GM10266 (cell line): ENCODE measurements at regions not wholly inside any gene's neighbourhood (a gene's known extent, or its start where the extent isn't known, plus 50 kb on each side); places are given as distances from the start of the nearest gene placed in this dataset.
"Not testable (repeated sequence)": the region's sequence is repeated elsewhere in the genome, so short reads cannot be mapped to it uniquely, and the experiment has no call there.

Experiments used
- DNase-seq: peaks from one replicate; pipeline ENCODE4 v3.0.0; 2012; ENCODE audit errors: extremely low spot score
- TF ChIP-seq, protein P1 (sequence below): IDR thresholded peaks from 2 replicates; pipeline ENCODE4 v1.5.1; 2012; ENCODE audit warnings: mild to moderate bottlenecking, low read depth; ENCODE audit not compliant: control insufficient read depth, insufficient read depth; ENCODE audit errors: missing control alignments

DNA sequence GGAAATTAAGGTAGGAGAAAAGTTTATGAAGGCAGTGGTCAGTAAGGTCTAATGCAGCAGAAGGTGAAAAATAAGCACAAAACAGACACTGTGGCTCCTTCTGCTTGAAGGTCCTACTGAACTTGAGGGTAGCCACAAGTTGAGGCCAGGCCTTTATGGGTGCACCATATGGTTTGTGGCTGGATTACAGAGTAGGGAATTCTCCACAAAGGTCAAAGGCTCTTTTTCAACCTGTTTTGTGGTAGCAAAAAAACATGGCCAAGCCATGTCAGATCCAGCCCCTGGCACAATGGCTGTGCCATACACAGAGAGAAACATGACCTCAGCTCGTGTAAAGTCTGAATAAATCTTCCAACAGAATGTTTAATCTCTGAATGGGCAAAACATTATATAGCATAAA is 214.0 kb downstream of the SATB1 start:
- DNase-seq: no peak

DNA sequence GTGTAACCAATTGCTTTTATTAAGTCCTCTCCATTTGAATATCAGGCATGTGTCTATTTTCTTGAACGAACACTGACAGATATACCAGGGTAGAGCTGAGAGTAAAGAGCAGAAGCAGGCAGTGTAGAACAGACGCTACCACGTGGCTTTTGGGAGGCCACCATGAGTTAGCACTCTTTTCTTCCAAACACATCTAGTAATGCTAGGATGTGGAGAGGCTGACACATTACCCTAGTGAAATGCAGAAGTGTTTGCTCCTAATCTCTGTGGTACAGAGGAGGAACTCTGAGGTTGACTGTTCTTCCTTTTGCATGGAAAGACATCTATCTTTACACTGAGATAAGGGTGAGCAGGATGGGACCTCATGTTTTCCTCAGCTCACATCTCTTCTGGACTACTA is 216.3 kb downstream of the SATB1 start:
- no peak for DNase-seq
- TF ChIP-seq, protein P1, sequence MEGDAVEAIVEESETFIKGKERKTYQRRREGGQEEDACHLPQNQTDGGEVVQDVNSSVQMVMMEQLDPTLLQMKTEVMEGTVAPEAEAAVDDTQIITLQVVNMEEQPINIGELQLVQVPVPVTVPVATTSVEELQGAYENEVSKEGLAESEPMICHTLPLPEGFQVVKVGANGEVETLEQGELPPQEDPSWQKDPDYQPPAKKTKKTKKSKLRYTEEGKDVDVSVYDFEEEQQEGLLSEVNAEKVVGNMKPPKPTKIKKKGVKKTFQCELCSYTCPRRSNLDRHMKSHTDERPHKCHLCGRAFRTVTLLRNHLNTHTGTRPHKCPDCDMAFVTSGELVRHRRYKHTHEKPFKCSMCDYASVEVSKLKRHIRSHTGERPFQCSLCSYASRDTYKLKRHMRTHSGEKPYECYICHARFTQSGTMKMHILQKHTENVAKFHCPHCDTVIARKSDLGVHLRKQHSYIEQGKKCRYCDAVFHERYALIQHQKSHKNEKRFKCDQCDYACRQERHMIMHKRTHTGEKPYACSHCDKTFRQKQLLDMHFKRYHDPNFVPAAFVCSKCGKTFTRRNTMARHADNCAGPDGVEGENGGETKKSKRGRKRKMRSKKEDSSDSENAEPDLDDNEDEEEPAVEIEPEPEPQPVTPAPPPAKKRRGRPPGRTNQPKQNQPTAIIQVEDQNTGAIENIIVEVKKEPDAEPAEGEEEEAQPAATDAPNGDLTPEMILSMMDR: no peak

More for the DNA sequence above, 214.0 kb downstream of the SATB1 start:
- TF ChIP-seq, protein P1: no peak

DNA sequence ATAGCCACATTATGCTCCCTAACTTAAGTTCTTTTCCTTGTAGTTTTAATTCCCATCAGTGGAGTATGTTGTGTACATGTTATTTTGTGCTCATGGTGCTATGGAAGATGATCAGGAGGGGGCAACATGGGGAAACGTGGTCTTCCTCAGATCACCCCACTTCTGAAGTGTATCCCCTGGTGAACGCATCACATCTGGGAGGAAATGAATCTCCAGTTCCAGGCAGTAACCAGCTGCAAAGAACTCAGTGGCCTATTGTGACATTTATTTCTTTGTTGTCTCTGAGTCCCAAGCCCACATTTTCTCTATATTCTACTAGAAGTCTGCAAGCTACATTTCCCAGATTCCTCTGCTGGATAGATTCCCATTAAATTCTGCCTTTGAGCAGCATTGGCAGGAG is 217.0 kb downstream of the SATB1 start:
- TF ChIP-seq, protein P1: no peak
- no peak for DNase-seq

DNA sequence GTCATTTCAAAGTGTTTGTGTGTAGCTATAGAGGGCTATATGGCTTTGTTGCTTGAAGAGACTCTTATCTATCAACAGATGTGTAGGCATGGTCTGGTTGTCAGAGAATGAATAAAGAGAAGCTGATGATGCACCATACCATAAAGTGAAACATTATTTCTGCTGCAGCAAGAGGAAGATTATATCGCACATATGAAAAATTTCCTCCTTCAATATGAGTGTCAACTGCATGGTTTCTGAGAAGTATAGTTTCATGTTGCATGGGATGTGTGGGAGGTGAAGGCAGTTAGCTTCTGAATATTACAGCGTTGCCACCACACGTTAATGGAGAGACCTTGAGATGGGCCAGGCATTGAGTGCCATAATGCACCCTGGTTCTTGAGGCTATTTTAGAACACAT is 217.9 kb downstream of the SATB1 start:
- no peak for DNase-seq
- TF ChIP-seq, protein P1: no peak

DNA sequence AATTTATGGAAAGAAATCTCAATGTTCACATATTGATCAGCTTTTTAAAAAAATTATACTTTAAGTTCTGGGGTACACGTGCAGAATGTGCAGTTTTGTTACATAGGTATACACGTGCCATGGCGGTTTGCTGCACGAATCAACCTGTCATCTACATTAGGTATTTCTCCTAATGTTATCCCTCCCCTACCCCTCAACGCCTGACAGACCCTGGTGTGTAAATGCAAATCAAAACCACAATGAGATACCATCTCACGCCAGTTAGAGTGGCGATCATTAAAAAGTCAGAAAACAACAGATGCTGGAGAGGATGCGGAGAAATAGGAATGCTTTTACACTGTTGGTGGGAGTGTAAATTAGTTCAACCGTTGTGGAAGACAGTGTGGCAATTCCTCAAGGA is 219.4 kb downstream of the SATB1 start:
- DNase-seq: not testable (repeated sequence)

DNA sequence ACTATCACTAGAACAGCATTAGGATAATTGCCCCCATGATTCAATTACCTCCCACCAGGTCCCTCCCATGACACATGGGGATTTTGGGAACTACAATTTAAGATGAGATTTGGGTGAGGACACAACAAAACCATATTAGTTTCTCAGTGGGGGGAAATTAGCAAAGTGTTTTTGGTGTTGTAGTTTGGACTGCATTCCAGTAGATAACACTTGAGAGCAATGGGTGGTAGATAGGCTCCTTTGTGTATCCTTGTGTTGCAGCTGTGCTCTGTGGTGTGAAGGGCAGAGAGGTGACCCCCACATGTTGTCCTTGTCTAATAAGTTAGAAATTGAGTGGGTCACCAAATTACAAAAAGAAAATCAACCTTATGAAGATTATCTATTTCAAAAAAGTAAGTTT is 223.8 kb downstream of the SATB1 start:
- no peak for DNase-seq
- TF ChIP-seq, protein P1: no peak

DNA sequence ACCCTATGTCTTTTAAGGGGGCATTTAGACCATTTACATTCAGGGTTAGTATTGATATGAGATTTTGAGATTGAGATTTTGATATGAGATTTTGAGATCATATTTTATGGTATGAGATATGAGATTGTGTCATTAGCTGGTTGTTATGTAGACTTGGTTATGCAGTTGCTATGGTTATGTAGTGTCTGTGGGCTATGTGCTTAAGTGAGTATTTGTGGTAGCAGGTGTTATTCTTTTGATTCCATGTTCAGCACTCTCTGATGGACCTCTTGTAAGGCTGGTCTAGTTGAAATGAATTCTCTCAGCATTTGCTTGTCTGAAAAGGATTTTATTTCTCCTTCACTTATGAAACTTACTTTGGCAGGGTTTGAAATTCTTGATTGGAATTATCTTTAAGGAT is 225.4 kb downstream of the SATB1 start:
- TF ChIP-seq, protein P1: no peak
- no peak for DNase-seq

DNA sequence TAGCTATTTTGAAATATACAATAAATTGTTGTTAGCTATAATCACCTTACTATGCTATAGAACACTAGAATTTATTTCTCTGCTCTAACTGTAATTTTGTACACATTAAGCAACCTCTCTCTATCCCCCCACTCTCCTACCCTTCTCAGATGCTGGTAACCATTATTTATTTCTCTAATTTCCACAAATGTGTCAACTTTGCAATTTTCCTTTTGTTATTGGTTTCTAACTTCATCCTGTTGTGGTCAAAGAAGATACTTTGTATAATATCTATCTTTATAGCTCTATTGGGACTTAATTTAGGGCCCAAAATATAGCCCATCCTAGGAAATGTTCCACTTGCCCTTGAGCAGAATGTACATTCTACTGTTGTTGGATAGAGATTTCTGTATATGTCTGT is 229.3 kb downstream of the SATB1 start:
- TF ChIP-seq, protein P1: no peak
- no peak for DNase-seq
